ENCODE measurements at regions not wholly inside any gene's neighbourhood (a gene's known extent, or its start where the extent isn't known, plus 50 kb on each side); places are given as distances from the start of the nearest gene placed in this dataset.
"Not testable (repeated sequence)": the region's sequence is repeated elsewhere in the genome, so short reads cannot be mapped to it uniquely, and the experiment has no call there.

GRCh38 chr10:63675171-63675570 is 154.0 kb downstream of the REEP3 start:
- DNase-seq (ENCODE audit: low spot score): no peak

DNA sequence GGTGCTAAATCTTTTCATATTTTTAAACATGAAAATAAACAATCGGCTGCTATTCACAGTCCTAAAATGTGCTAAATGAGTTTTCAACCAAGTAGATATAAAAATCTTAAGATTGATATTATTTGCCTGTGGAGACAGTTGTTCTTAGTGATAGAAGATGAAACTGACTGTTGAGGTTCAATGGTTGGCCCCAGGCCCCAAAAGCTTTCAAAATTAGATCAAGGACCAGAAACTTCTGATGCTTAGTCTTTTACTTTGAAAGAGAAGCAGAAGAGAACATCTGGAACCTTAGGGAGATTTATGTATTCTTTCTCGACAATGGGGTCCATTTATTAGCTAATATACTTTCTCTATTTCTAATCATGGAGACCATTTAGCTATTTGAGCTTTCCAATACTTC is 155.8 kb downstream of the REEP3 start:
- no peak for DNase-seq (ENCODE audit: low spot score)

DNA sequence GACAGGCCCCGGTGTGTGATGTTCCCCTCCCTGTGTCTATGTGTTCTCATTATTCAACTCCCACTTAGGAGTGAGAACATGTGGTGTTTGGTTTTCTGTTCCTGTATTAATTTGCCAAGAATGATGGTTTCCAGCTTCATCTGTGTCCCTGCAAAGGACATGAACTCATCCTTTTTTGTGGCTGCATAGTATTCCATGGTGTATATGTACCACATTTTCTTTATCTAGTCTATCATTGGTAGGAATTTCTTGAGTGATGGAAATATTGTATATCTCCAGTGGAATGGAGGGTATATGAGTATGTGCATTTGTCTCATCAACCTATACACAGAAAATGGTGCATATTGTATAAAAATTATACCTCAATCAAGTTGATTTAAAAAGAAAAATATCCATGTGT is 159.3 kb downstream of the REEP3 start:
- DNase-seq (ENCODE audit: low spot score): not testable (repeated sequence)

- no peak for DNase-seq (ENCODE audit: low spot score)
Measured at GRCh38 chr10:63681993-63682697, 160.9 kb downstream of the REEP3 start.

DNA sequence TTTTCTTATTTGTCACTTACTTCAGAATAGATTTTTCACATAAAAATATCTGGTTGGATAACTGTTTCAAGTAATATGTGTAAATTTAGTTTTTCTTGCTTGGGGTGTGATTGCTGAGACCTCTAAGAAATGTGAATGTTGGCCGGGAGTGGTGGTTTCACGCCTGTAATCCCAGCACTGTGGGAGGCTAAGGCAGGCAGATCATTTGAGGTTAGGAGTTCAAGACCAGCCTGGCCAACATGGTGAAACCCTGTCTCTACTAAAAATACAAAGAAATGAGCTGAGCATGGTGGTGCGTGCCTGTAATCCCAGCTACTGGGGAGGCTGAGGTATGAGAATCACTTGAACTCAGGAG is 161.5 kb downstream of the REEP3 start:
- DNase-seq (ENCODE audit: low spot score): not testable (repeated sequence)

GRCh38 chr10:63683223-63683622 is 162.0 kb downstream of the REEP3 start:
- DNase-seq (ENCODE audit: low spot score): no peak

GRCh38 chr10:63683686-63684085 is 162.5 kb downstream of the REEP3 start:
- no peak for DNase-seq (ENCODE audit: low spot score)

DNA sequence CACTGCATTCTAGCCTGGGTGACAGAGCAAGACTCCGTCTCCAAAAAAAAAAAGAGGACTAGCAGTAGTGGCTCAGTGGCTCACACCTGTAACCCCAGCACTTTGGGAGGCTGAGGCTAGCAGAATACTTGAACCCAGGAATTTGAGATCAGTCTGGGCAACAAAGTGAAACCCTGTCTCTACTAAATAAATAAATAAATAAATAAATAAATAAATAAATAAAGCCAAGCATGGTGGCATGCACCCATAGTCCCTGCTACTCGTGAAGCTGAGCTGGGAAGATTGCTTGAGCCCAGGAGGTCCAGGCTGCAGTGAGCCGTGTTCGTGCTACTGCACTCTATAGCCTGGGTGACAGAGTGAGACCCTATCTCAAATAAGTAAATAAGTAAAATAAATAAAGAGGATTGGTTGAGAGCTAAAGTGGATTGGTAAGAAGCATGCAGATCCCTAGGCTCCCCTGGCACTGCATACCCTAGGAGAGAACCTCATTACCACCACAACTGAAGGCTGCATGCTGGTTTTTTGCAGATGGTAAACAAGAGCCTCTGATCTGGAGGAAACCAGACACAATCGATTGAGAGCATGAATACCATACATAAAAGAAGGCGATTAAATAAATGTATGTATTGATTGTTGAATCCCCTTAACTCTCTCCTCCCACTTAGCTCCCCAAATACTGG is 163.2 kb downstream of the REEP3 start:
- DNase-seq (ENCODE audit: low spot score): no peak

DNA sequence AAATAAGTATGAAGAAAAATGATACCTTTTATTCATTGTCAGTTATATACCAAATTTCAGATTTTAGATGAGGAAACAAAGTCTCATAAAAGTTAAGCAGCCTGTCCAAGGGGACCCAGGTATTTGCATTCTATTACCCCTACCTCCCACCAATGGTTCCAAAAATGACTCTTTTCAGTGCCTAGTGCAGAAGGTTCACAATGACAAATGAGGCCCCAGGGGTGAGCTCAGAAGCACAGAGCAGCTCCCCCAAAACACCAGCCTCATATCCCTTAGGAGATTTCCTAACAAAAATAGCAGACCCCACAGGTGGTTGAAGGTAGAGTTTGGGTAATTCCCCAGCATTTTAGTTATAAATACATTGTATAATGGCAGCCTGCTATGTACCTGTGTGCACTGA is 168.6 kb downstream of the REEP3 start:
- no peak for DNase-seq (ENCODE audit: low spot score)

DNA sequence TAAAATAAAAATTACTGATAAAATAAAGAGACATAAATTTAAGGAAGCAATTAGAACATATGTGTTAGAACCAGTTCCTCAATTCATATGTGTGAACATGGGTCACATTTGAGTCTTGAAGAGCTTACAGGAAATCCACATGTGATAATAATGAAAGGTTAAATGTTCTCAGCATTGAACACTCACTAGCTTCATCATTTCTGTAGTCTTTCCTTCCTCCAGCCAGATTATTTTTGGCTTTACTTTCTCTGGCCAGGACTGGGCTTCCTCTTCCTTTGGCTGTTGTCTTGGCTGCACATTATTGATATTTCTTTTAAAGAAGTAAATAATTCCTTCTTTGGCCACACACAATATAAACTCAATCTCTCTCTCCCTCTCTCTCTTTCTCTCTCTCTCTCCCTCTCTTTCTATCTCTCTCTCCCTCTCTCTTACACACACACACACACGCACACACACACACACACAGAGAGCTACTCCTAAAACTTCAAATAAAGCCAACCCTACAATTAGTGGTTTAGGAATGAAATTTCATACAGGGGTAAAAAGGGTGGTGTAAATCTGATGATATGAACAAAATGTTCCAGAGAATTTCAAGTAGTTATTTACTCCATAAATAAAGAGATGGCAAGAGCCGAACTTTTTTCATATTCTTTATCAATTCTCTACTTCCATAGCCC is 171.2 kb downstream of the REEP3 start:
- no peak for DNase-seq (ENCODE audit: low spot score)

GRCh38 chr10:63693021-63693420 is 171.8 kb downstream of the REEP3 start:
- DNase-seq (ENCODE audit: low spot score): not testable (repeated sequence)

DNA sequence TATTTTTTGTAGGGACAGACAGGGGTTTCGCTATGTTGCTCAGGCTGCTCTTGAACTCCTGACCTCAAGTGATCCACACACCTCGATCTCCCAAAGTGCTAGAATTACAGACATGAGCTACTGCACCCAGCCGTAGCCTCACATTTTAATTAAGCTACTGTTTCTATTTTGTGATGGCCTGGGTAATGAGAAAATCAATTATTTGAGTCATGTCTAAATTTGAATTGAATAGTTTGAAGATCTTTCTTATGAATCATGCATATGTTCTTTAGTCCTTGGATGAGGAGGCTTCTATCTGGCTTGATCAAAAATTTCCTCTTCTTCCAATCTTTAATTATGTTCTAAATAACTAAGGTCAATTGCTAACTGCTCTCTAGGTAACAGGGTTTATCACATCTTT is 175.0 kb downstream of the REEP3 start:
- DNase-seq (ENCODE audit: low spot score): no peak

- no peak for DNase-seq (ENCODE audit: low spot score)
Measured at GRCh38 chr10:63697956-63698786, 177.0 kb downstream of the REEP3 start.

- DNase-seq (ENCODE audit: low spot score): no peak
Measured at GRCh38 chr10:63698787-63699150, 177.6 kb downstream of the REEP3 start.

DNA sequence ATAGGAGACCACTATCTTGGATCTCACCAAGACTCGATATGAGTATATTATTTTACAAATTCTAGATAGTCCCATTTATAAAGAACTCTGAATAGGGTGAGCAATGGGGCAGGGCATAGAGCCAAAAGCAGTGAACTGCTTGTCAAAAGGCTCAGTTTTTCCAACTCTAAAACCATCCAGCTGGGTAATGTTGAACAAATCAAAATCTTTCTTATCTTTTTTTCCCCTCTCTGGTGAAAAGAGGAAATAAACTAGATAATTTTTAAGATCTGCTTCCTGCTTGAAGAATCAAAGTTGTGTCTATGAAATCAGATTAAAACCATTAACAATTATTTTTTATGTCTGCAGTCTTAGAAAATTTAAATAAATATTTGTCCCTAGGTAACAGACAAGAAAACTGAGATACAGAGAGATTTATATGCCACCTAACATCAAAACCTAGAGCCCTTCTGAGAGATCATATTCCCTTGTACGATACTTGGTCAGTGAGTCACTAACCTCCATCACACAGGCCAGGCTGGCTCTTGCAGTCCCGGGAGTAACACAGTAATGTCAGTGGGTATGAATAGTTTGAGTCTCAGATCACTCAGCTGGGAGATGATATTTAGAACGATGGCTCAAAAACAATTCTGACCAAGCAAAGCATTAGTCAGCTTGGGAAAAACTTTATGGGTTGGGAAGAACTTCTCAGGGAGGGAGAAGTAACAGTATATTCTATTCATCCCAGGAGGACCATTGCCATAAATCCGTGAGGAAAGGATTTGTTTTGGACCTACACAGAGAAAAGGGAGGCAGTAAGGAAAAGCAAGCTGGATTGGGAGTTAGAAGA is 178.8 kb downstream of the REEP3 start:
- no peak for DNase-seq (ENCODE audit: low spot score)

DNA sequence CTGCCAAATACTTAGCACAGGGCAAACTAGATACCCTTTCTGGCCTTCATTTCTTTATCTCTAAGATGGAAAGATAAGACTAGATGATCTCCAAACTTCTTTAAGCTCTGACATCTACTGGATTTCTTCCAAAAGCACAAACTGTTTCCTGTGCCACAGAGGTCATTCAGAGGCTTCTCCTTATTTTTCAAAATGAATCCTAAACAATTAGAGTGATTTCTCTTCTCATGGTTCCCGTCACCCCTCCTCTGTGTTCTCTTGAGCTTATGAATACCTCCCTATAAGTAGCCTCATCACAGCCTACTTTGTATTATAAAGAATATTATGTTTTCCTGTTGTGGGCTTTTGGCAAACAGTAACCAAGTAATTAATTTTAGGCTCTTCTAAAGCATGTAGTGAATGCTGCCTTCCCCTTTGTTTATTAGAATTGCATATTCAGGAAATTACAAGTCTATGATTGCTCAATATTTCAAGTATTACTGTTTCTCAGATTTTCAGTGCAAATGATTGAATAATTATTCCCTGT is 179.5 kb downstream of the REEP3 start:
- DNase-seq (ENCODE audit: low spot score): no peak

GRCh38 chr10:63702092-63702491 is 180.9 kb downstream of the REEP3 start:
- DNase-seq (ENCODE audit: low spot score): no peak

GRCh38 chr10:63703113-63703670 is 182.0 kb downstream of the REEP3 start:
- DNase-seq (ENCODE audit: low spot score): no peak

DNA sequence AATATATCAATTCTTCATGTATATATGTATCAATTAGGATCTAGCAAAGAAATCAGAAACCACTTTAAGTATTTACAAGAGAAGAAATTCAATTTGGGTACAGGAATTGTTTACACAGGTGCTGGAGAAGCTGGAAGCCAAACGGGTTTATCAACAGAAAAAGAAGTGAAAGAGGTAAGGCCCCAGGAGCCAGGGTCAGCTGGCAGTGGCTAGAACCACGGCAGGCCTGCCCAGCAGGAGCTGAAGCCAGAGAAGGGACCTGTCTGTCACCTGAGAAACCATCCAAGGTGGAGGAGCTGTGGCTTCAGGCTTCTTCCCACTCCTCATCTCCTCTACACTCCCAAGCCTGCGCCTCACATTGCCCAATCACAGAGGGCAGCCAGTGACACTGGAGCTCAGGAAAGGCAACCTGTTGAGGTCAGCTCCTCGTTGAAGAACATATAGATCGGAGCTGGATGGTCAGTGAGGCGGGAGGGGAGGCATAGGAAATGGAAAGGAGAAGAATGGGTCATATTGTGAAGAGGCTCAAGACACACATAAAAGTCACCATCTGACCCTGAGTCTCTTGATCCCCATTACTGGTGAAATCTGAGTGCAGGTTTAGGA is 182.6 kb downstream of the REEP3 start:
- no peak for DNase-seq (ENCODE audit: low spot score)

DNA sequence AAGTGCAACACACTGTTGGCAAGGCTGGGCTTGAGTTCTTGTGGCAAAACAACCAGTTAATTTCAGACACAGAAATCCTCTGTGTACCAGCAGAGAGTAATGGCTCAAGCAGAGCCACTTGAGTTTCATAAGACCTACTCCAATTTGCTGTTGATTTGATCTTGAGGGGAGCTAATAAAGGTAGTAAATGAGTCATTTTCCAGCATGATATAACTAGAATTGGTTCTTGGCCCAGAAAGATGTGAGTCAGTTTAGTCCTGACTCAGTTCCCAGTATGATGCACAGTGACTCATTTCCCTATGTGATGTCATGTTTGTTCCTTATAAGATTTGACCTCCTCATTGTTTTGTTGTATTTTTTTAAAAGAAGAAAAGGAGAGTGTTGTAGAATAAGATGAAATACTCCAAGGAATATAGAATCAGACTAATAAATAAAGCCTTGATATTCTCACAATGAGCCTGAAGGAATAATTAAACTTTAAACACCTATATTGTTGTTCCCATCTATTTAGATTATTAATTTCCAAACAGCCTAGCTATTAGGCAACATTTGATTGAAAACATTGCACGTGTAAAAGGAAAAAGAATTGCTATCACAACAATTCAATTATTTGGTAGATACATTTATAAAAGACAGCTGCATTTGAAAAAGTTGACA is 186.2 kb downstream of the REEP3 start:
- no peak for DNase-seq (ENCODE audit: low spot score)
